ENCODE measurements at regions not wholly inside any gene's neighbourhood (a gene's known extent, or its start where the extent isn't known, plus 50 kb on each side); places are given as distances from the start of the nearest gene placed in this dataset.
"Not testable (repeated sequence)": the region's sequence is repeated elsewhere in the genome, so short reads cannot be mapped to it uniquely, and the experiment has no call there.

DNA sequence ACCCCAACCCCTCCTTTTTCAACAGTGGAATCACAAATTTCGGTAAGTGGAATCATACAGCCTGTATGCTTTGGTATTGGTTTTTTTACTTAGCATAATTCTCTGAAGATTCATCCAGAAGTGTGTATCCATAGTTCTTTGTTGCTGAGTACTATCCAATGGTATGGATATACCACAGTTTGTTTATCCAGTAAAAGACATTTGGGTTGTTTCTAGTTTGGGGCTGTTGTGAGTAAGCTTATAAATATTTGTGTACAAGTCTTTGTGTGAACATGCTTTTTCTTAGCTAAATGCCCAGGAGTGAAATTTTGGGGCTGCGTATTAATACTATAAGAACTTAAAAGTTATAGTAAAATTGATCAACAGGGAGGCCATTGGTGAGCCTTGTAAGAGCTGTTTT lies 57.5 kb upstream of the GC start:
- DNase-seq (ENCODE audit: low read depth) = peak; percentile 69

DNA sequence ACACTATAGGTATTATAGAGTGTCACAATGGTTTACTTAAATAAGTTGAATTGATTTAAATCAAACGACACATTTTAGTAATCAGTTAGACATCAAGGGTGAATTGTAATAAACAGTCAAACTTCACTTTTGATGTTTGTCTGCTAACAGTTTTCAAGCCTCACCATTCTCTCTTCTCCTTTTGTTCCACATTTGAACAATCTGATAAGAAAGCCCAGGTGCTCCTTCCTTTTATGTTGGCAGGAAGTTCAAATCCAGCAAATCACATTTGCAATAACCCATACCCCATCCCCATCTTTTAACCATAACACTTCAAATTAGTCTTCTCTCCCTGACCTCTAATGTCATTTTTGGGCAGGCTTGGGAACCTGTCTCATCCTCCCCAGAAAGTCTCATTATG lies 63.4 kb upstream of the GC start:
- no peak for DNase-seq (ENCODE audit: low read depth)

DNA sequence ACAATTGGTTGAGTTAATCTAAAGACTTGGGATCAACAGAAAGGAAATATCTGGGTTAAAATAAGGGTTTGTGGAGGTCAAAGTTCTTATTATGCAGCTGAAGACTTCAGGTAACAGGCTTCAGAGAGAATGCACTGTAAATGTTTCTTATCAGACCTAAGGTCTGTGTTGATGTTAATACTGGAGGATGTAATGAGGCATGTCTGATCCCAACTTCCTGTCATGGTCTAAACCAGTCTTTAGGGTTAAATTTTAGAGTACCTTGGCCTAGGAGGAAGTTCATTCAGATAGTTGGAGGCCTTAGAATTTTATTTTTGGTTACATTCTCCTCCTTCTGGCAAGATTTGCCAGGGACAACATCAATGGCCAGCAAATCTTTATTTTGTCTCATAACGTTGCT lies 72.1 kb upstream of the GC start:
- DNase-seq (ENCODE audit: low read depth) = no peak

DNA sequence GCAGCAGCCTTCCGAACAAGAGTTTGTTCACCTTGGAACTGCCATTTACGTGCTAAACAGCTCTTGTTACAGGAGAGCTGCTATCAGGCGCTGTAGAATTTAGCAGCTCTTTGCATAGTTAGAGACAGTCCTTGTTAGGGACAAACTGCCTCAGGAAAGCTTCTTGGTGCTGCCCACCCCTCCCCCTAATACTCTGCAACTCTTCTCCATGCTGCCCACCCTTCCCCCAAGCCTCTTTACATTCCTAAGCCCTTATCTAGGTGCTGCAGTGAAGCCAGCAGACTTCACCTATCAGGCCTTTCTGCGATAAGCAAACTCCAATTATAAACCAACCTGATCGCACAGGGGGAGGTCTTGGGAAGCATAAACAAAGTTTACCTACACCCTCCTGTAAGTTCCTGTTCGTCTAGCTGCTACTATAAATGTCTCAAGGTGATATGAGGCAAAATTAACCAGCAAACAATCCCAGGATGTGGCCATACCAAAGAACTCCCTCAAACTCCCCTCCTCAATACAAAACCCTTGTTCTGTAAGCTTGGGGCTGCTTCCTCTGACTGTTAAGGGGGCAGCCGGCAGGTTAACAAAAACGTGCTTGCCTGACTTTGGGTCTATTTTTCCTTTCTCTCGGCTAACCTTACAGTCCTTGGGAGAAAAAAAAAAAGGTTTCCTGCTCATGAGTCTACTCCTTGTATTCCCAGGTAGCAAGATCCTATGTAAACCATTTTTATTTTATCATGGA lies 74.0 kb upstream of the GC start:
- DNase-seq (ENCODE audit: low read depth) = no peak

DNA sequence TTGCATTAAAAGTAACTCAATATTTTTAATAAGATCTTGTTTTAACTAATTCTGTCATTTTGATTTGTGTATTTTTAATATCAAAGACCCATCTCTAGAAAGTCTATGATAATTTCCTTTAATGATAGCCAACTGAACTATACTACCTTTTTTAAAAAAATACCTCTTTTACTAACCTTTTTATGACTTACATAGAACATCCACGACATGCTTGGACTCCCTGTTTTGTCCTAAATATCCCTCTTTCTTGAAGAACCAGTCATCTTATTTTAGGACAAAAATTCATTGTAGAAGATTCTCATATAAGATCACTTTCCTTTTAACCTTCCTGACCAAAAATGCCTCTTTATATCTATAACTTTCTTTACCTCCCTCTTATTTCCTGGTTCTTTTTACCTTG lies 76.8 kb upstream of the GC start:
- DNase-seq (ENCODE audit: low read depth) = peak; percentile 55

DNA sequence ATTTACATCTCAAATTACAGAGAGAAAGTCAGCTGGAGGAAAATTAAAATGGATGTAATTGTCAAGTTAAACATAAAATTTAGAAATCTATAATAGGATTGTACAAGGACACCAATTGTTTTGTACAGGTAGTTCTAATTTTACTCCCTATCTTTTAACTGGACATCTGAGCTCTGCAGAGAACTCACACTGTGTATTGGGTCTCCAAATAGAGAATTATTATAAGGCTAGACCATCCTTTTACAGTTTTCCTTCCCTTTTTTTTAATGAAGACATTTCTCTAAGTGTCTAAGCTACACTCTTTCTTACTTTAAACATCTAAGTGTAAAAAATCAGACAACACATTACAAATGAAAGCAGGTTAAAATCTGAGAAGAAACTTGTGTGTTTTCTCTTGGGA lies 78.4 kb upstream of the GC start:
- DNase-seq (ENCODE audit: low read depth) = no peak

DNA sequence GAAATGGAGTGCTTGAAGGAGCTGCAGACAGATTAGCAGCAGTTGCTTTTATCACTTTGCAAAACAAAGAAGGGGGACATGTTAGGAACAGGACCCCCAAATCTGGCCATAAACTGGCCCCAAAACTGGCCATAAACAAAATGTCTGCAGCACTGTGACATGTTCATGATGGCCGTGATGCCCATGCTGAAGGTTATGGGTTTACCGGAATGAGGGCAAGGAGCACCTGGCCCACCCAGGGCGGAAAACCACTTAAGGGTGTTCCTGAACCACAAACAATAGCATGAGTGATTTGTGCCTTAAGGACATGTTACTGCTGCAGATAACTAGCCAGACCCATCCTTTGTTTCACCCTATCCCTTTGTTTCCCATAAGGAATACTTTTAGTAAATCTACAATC lies 79.6 kb upstream of the GC start:
- DNase-seq (ENCODE audit: low read depth) = no peak

DNA sequence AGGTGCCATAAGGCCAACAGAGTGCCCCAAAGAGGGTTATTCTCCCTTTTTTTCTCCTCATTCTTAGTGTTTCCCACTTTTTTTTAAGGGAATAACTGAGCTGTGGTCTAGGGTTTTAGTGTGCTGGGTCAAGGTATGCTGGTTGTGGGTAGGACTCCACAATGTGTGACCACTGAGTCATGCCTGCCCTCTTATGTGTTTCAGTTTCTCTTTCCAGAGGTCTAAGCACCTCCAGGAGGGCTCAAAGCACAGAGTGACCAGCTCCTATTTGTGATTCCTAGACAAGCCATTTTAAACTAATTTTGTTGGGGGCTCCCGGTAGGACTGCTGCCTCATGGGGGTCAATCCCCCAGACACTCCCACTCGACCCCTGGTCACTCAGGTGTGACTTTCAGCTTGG lies 80.5 kb upstream of the GC start:
- DNase-seq (ENCODE audit: low read depth) = no peak

DNA sequence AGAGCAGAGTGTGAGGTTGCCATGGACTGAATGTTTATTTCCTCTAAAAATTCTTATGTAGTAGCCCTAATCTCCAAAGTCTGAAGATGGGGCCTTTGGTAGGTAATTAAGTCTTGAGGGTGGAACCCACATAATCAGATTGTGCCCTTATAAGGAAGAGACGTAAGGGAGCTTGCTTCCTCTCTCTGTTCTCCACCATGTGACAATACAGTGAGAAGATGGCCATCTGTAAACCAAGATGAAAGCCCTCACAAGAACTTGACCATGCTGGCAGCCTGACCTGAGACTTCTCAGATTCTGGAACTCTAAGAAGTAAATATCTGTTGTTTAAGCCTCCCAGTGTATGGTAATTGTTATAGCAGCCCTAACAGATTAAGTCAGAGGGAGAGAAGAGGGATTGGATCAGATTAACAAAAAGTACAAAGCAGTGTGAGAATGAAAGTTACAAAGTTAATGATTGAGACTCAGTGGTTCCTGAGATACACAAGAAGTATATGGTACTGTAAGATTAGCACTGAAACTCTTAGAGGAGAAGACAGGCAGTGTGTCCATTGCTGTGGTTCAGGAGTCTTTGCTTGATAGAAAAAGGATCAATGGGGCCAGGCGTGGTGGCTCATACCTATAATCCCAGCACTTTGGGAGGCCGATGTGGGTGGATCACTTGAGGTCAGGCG lies 82.5 kb upstream of the GC start:
- DNase-seq (ENCODE audit: low read depth) = no peak

DNA sequence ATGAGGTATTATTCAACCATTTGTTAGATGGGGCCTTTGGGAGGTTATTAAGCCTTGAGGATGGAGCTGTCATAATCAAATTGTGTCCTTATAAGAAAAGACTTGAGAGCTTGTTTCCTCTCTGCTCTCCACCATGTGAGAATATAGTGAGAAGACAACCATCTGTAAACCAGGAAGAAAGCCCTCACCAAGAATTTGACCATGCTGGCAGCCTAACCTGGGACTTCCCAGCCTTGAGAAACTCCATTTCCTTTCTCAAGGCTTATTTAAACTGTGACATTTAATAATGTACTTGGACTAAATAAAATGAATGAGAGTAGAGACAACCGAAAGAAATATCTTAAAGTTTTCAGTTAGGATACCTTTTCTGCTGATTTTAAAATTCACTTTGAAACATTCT lies 83.7 kb upstream of the GC start:
- no peak for DNase-seq (ENCODE audit: low read depth)

DNA sequence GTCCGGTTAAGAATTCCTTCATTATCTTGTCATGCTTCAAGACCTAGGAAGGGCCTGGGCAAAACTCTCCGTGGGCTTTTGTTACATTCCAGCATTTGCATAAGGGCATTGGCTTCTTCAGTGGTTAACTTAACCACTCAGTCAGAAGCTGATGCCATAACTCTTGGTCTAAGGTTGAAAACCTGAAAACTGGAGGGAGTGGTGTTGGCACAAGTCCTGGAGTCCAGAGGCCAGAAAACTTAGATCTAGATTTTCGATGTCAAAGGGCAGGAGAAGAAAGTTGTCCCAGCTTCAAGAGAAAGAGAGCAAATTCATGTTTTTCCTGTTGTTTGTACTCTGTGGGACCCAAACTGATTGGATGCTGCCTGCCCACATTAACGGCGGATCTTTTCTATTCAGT lies 86.6 kb upstream of the GC start:
- DNase-seq (ENCODE audit: low read depth) = no peak

DNA sequence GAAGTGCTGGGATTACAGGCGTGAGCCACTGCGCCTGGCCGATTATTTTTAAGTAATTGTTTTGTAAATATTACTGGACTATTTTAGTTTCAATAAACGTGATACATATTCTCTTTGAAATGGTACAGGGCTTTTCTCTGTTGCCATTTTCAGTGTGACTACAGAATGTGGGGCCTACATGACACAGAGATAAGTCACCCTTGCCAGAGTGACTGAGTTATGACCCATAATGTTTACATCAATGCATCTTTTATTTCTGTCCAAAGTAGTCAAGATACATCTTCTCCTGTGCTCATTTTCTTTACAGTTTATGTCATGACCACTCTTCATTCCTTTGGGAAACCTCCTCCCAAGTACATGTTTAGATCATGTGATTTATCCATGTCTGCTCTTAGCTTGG lies 88.3 kb upstream of the GC start:
- DNase-seq (ENCODE audit: low read depth) = peak; percentile 74

DNA sequence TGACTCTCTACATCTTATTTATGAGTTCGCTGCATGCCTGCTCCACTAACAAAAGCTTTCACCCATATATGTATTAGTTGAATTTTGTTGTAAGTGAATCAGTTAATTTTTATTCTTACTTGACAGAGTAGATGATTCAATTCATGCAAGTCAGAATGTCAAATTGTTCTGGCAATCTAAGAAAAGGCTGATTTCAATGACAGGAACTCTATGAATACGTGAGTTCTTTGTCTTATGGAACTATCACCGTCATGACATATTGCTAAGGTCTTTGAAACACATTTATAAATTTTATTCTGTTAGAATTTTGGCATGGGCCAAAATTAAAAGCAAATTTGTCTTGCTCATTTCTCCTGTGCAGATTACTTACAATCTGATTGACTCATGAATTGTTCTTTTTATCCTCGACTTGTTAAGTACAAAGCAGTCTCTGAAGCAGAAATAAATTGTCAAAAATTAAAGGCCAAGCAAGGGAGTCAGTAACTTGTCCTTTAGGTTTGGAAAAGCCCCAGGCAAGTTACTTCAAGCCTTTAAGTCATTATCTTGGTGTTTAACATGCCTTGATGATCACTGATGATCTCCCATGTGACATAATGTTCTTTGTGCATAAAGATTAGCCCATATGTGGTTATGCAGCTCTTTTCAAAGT lies 89.0 kb upstream of the GC start:
- DNase-seq (ENCODE audit: low read depth) = no peak

DNA sequence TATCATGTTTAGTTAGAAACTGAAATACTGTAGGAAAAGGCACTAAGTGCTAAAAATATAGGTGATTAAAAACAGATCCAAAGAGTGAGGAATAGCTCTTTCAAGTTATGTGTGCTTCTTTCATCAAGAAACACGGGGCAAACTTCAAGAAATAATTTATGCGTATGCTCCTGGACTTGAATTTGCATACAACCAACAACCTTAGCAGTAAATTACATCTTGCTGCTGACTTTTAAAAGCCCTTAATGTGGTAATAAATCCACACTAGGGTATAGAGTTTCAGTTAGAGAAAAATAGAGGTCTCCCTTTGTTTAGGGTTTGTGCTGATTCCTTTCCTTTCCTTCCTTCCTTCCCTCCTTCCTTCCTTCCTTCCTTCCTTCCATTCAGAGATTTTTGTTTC lies 94.5 kb upstream of the GC start:
- DNase-seq (ENCODE audit: low read depth) = no peak

DNA sequence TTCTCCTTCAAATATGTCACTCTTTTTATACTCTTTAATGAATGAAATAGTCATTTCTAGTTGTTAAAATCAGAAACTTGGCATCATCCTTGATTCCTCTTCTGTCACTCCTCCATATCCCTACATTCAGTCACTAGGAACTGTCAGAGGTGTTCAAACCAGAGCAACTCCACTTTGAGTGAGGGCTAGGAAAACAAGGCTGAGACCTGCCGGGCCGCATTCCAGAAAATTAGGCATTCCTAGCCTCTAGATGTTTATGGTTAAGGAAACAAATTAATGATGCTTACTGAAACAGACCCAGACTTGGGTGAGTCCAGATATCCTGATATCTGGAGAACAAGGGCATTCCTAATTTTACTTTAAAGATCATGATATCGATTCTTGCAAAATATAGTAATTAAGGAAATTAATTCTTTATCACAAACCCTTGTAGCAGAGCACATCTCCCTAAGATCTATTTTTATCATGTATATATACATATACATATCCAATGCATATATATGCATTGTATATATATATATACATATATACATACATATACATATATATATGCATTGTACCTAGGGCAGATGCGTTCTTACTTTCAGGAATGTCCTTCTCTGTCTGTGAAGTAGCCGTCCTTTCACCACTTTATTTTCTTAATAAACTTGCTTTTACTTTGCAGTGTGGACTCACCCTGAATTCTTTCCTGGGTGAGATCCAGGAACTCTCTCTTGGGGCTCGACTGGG lies 98.4 kb upstream of the GC start:
- DNase-seq (ENCODE audit: low read depth) = no peak

DNA sequence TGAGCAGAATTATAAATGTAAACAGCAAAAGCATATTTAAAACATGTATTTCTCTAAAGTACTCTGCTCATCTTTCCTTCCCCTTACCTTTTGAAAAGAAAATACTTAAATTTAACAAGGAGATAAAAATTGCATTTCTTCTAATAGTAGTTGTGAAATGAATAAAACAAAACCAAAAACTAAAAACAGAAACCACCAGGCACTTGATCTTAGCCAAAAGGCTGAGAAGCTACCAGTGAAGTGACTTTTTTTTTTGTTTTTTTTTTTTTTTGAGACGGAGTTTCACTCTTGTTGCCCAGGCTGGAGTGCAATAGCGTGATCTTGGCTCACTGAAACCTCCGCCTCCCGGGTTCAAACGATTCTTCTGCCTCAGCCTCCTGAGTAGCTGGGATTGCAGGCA lies 116.5 kb upstream of the GC start:
- DNase-seq (ENCODE audit: low read depth) = not testable (repeated sequence)

DNA sequence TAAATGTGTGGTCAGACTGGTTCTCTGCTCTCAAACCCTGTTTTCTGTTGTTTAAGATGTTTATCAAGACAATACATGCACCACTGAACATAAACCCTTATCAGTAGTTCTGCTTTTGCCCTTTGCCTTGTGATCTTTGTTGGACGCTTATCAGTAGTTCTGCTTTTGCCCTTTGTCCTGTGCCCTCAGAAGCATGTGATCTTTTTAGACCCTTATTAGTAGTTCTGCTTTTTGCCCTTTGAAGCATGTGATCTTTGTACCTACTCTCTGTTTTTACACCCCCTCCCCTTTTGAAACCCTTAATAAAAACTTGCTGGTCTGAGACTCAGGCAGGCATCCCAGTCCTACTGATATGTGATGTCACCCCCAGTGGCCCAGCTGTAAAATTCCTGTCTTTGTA lies 121.7 kb upstream of the GC start:
- not testable (repeated sequence) for DNase-seq (ENCODE audit: low read depth)

DNA sequence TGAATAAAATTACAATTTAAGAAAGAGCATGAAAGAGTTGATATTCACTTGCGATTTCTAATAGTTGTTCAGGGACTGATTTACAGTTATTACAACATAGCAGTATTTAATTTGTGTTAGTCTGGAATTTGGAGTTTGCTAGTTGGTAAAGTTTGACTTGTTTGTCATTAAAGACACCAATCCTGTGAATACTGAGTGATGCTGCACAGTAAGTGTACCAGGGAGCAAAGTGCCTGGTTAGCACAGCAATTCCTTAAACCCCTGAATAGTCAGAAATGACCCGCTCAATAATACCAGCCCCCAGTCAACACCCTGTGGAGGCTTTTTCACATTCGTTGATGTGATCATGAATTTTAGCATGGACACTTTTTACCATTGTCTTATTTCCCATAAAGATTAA lies 122.2 kb upstream of the GC start:
- DNase-seq (ENCODE audit: low read depth) = no peak

DNA sequence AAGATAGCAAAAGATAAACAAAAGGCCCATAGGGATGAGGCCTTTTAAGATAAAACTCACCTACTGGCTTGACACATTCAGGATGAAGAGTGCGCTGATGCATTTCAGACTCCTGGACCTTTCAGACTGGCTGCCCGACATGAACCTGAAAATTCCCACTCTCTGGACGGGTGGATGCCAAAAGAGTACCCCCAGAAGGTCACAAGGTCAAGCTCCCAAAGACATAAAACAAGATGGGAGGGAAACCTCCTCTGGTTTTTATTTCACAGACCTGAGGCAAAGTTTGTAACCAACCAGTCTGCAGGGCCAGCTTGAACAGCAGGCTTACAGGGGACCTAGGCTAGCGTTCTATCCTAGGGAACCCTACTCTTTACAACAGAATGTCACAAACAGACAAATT lies 123.2 kb upstream of the GC start:
- no peak for DNase-seq (ENCODE audit: low read depth)

DNA sequence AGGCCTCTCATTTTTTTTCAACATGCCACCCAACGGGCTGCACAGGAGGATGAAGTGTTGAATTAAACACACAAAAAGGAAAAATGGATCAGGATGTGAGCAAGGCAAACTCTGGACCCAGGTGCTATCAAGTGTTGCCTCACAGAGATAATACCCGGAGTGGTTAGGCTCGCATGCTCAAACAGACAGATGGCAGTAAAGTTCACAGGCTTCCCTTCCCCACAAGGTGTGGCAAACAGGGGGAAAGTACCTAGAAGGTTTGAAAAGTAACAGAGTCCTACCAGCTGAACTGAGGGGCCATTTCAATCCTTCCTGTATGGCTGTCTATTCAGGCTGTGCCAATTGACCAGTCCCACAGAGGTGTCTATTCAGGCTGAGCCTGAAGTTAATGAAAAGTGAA lies 123.9 kb upstream of the GC start:
- DNase-seq (ENCODE audit: low read depth) = no peak

DNA sequence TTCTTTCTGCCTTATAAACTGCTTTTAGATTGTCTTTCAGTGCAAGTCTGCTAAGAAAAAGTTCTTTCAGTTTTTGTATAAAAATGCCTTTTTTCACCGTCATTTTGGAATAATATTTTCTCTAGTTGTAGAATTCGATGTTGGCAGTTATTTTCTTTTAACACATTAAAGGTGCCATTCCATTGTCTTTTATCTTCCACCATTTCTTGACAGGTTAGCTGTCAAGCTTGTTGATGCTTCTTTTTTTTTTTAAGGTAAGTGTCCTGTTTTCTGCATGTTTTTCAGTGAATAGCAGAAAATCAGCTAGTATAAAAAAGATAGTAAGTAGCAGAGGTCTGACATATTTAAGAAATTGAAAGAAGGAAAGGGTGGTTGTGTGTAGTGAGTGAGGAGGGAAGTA lies 118.5 kb upstream of the NPFFR2 start:
- no peak for DNase-seq (ENCODE audit: low read depth)

DNA sequence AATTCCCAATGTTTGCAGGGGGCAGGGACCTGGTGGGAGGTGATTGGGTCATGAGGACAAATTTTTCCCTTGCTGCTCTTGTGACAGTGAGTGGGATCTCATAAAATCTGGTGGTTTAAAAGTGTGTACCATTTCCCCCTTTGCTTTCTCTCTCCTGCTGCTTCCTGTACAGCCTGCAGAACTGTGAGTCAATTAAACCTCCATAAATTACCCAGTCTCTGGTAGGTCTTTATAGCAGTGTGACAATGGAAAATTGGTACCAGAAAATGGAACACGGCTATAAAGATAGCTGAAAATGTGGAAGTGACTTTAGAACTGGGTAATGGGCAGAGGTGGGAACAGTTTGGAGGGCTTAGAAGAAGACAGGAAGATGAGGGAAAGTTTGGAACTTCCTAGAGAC lies 108.7 kb upstream of the NPFFR2 start:
- no peak for DNase-seq (ENCODE audit: low read depth)

DNA sequence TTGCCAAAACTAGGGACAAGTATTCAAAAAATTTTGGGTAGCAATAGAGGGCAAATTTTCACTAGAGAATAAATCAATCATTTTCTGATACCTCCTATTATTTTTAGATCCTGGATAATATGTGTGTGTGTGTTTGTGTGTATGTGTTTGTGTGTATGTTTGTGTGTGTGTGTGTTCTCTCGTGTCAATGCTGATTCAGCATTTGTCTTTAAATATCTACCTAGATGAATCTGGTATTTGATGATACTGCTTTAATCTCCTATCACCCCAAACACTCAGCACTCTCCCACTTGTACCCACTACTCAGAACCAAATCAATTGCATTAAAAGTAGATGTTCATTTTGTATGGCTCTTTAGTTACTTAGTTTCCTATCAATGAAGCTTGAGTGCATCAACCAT lies 101.3 kb upstream of the NPFFR2 start:
- no peak for DNase-seq (ENCODE audit: low read depth)
